Brain microvascular endothelial cell (primary cell): ENCODE measurements at regions not wholly inside any gene's neighbourhood (a gene's known extent, or its start where the extent isn't known, plus 50 kb on each side); places are given as distances from the start of the nearest gene placed in this dataset.
A peak's percentile ranks its signal among the peaks of the same experiment; 100 is the strongest.

Experiments
- DNase-seq: peaks from one replicate; pipeline ENCODE4 v3.0.0-alpha.2; 2020
- H3K27ac ChIP-seq: fragments of 250-450 bp; sonication (Bioruptor Pico); 2 replicates; pipeline ENCODE4 v1.5.1; 2020; ENCODE audit warnings: mild to moderate bottlenecking, moderate library complexity
- H3K27me3 ChIP-seq: fragments of 250-450 bp; sonication (Bioruptor Pico); replicated peaks from 2 replicates; pipeline ENCODE4 v1.5.1; 2020; ENCODE audit warnings: mild to moderate bottlenecking
- H3K36me3 ChIP-seq: fragments of 250-450 bp; sonication (Bioruptor Pico); replicated peaks from 2 replicates; pipeline ENCODE4 v1.5.1; 2020; ENCODE audit warnings: mild to moderate bottlenecking
- H3K4me3 ChIP-seq: 2 replicates; pipeline ENCODE4 v1.5.1; 2011; ENCODE audit warnings: low read depth, mild to moderate bottlenecking, control low read depth, low read length, moderate library complexity
- in situ Hi-C: cut with HindIII; loops from 2 replicates; pipeline ENCODE4 v1.10.0; 2017; ENCODE audit warnings: low sequenced_read_pairs, low pct_ligation_motif_present
- TF ChIP-seq, protein P1 (sequence below): IDR thresholded peaks from 2 replicates; pipeline ENCODE4 v1.5.1; 2011; ENCODE audit warnings: low read depth, mild to moderate bottlenecking, moderate library complexity, low read length, control low read depth, inconsistent platforms; ENCODE audit errors: missing control alignments

DNA sequence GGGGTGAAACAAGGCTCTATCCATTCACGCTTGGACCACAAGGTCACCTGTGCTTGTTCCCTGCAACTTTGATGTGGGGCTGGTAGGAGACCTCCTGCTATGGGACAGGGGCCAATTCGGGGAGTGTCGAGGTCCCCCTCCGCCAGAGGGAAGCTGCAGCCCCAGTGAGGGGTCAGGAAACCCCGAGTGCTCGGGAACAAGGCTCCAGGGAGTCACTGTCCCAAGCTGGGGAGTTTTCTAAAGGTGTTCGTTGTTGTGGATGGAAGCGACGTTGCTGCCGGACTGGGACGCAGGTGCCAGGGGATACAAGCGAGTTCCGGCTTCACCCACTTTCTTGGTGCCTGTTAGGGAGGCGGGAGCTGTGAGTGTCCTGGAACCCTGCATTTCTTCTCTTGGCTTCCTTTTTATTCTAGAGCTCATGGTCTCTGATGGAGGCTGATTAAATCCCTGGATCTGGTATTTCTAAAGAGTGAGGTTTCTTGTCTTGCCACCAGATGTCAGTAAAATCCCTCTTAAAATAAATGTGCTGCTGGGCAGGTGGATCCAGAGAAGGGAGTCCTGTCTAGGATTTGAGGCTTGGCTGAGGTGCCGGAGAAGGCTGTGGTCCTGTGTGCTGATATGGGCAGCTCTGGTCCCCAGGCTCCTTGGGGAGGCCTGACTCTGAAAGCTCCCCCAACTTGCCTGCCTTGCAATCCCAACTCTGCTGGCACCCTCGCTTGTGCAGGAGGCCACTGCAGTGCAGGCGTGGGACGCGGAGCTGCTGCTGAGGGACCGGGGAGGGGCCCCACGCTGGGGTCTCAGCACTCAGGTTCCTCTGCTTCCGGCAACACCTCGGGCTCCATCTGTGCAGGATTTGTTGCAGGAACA lies 153.9 kb downstream of the TEX29 start:
- in situ Hi-C loops, result no loop called here
- no peak overlapping the region for H3K27ac ChIP-seq
- TF ChIP-seq, protein P1, sequence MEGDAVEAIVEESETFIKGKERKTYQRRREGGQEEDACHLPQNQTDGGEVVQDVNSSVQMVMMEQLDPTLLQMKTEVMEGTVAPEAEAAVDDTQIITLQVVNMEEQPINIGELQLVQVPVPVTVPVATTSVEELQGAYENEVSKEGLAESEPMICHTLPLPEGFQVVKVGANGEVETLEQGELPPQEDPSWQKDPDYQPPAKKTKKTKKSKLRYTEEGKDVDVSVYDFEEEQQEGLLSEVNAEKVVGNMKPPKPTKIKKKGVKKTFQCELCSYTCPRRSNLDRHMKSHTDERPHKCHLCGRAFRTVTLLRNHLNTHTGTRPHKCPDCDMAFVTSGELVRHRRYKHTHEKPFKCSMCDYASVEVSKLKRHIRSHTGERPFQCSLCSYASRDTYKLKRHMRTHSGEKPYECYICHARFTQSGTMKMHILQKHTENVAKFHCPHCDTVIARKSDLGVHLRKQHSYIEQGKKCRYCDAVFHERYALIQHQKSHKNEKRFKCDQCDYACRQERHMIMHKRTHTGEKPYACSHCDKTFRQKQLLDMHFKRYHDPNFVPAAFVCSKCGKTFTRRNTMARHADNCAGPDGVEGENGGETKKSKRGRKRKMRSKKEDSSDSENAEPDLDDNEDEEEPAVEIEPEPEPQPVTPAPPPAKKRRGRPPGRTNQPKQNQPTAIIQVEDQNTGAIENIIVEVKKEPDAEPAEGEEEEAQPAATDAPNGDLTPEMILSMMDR, result peak; percentile 57
- no peaks in the 10 kb centered on the region for H3K27me3 ChIP-seq
- DNase-seq, result peak; percentile 38
- H3K4me3 ChIP-seq, result no peak overlapping the region
- no peaks in the 10 kb centered on the region for H3K36me3 ChIP-seq

DNA sequence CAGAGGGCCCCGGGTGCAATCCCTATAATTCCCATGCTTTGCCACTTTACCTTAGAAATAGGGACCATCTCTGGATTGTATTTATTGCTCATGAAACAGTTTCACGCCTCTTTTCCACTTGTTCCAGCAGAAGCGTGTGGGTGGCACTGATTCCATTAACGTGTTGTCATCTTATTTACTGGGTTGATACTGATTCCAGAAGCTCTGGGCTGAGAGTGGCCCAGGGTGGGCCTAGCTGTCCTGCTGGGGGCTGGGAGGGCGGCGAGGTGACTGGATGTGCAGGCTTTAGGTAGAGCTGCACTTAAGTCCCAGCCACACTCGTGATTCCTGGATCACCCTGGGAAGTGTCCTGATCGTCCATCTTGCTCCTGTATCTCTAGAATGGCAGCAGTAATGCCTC lies 155.0 kb downstream of the TEX29 start:
- H3K27ac ChIP-seq, result no peak overlapping the region
- H3K4me3 ChIP-seq, result no peak overlapping the region
- H3K27me3 ChIP-seq, result no peaks in the 10 kb centered on the region
- H3K36me3 ChIP-seq, result no peaks in the 10 kb centered on the region
- no peak for DNase-seq
- TF ChIP-seq, protein P1, result no peak
- in situ Hi-C loops, result no loop called here

DNA sequence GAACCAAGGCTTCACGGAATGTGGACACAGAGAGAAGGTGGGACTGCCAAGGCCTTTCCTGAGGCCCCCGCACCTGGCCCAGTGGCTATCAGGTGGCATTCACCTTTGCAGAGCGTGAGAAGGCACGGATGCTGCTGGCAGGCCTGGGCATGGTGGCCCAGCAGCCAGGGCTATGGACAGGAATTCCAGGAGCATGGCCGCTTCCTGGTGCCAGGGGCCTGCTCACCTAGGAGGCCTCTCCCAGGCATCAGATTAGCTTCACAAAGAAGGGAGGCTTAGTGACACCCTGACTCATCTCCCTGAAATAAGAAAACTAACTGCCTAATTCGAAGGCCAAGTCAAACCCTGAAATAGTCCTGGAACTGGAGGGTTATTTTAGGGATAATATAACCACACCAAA lies 155.8 kb downstream of the TEX29 start:
- no peak for DNase-seq
- H3K4me3 ChIP-seq, result no peak overlapping the region
- H3K27ac ChIP-seq, result no peak overlapping the region
- H3K36me3 ChIP-seq, result no peaks in the 10 kb centered on the region
- H3K27me3 ChIP-seq, result no peaks in the 10 kb centered on the region
- in situ Hi-C loops, result no loop called here
- TF ChIP-seq, protein P1, result no peak

DNA sequence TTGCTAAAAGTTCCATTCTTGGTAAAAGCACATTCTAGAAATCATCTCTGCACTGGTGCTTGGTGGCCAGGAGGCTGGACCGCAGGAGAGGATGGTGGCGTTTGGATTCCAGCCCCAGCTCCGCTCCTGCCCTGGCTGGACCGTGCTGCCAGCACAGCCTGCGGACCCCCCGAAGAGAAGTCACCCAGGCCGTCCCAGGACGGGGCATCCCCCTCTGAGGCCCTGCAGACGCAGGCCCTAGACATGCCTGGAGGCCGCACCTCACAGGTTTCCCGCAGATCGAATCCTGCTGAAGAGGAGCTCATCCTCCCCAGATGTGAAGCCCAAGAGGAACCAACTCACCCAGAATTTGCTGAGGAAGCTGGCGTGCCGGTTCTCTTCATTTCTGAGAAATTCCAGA lies 159.0 kb downstream of the TEX29 start:
- in situ Hi-C loops, result no loop called here
- TF ChIP-seq, protein P1, result no peak
- H3K36me3 ChIP-seq, result no peaks in the 10 kb centered on the region
- H3K27ac ChIP-seq, result no peak overlapping the region
- no peaks in the 10 kb centered on the region for H3K27me3 ChIP-seq
- DNase-seq, result no peak
- H3K4me3 ChIP-seq, result no peak overlapping the region

DNA sequence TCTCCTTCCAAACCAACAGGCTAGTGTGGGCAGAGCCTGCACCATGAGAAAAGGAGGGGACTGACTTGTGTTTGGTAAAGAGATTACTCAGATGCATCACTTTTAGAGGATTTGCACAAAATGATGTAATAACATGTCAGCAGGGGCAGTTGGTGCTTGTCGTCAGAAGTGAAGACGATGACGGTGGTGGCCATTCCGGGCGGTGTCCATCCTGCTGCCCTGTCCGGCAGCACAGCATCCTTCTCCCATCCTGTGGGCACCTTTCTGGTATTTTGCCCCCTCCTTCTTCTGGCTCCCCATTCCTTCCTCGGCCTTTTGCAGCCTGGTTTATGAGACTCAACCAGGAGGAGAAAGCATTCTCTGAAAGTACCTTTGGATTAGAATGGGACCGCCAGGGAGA lies 160.1 kb downstream of the TEX29 start:
- in situ Hi-C loops, result no loop called here
- TF ChIP-seq, protein P1, result no peak
- Histone ChIP-seq H3K4me3 (no peak overlapping the region), H3K27me3 (no peaks in the 10 kb centered on the region), H3K36me3 (no peaks in the 10 kb centered on the region), H3K27ac (no peak overlapping the region)
- no peak for DNase-seq

DNA sequence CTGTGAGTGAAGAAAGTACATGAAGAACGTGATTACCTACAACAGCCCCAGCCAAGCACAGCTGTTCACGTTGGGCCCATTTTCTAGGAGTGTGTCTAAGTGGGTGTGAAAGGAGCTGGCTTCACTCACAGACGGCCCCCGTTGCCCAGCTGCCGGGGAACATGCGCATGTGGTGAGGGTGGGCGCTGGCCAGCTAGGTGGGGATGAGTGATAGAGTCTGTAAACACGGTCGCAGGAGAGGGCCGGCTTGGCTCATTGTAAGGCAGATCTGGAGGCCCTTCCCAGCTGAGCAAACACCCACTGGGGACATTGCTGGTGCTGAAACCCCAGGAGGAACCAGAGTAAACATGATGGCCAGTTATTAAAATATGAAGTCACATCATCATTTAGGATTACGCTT lies 160.5 kb downstream of the TEX29 start:
- no peak overlapping the region for H3K4me3 ChIP-seq
- H3K27me3 ChIP-seq, result no peaks in the 10 kb centered on the region
- H3K27ac ChIP-seq, result no peak overlapping the region
- DNase-seq, result no peak
- H3K36me3 ChIP-seq, result no peaks in the 10 kb centered on the region
- TF ChIP-seq, protein P1, result no peak
- in situ Hi-C loops, result no loop called here
